Ishikawa (cell line): ENCODE measurements at regions not wholly inside any gene's neighbourhood (a gene's known extent, or its start where the extent isn't known, plus 50 kb on each side); places are given as distances from the start of the nearest gene placed in this dataset.
A peak's percentile ranks its signal among the peaks of the same experiment; 100 is the strongest.

Experiments used
- CEBPB ChIP-seq: IDR thresholded peaks from 2 replicates; pipeline ENCODE4 v1.6.1; 2012
- CREB1 ChIP-seq: IDR thresholded peaks from 2 replicates; pipeline ENCODE4 v1.6.1; 2012; ENCODE audit warnings: low read depth
- EGR1 ChIP-seq: IDR thresholded peaks from 2 replicates; pipeline ENCODE4 v1.6.1; 2012
- EP300 ChIP-seq: IDR thresholded peaks from 2 replicates; pipeline ENCODE4 v1.6.1; 2012; ENCODE audit warnings: borderline replicate concordance
- MAX ChIP-seq: IDR thresholded peaks from 2 replicates; pipeline ENCODE4 v1.6.1; 2012
- NFIC ChIP-seq: IDR thresholded peaks from 2 replicates; pipeline ENCODE4 v1.6.1; 2012
- RAD21 ChIP-seq: IDR thresholded peaks from 2 replicates; pipeline ENCODE4 v1.6.1; 2012; ENCODE audit warnings: low read depth
- REST ChIP-seq: IDR thresholded peaks from 2 replicates; pipeline ENCODE4 v1.6.1; 2012; ENCODE audit warnings: low read depth, mild to moderate bottlenecking
- TAF1 ChIP-seq: IDR thresholded peaks from 2 replicates; pipeline ENCODE4 v1.6.1; 2012; ENCODE audit warnings: low read depth, mild to moderate bottlenecking
- TEAD4 ChIP-seq: IDR thresholded peaks from 2 replicates; pipeline ENCODE4 v1.6.1; 2012
- USF1 ChIP-seq: IDR thresholded peaks from 2 replicates; pipeline ENCODE4 v1.6.1; 2012
- YY1 ChIP-seq: IDR thresholded peaks from 2 replicates; pipeline ENCODE4 v1.6.1; 2012; ENCODE audit warnings: low read depth

GRCh38 chr21:32130031-32130891 is 148.6 kb downstream of the MIS18A start:
- TF ChIP-seq EP300 (no peak), REST (no peak), RAD21 (no peak), TAF1 (no peak), YY1 (no peak), CREB1 (no peak), TEAD4 (no peak), MAX (no peak), NFIC (no peak), EGR1 (no peak), USF1 (0 out of 2 replicates have a peak, but pooled peaks have one; percentile 6), CEBPB (no peak)
